H9 (cell line): ENCODE measurements at regions not wholly inside any gene's neighbourhood (a gene's known extent, or its start where the extent isn't known, plus 50 kb on each side); places are given as distances from the start of the nearest gene placed in this dataset.
A peak's percentile ranks its signal among the peaks of the same experiment; 100 is the strongest.

Experiments
- DNase-seq: peaks from one replicate; pipeline ENCODE4 v3.0.0-alpha.2; 2017
- H2AFZ ChIP-seq: one replicate; pipeline ENCODE4 v1.6.1; 2013; ENCODE audit warnings: mild to moderate bottlenecking, low read length, control low read depth, moderate library complexity
- H2AK5ac ChIP-seq: 2 replicates; pipeline ENCODE4 v1.6.1; 2013; ENCODE audit warnings: low read length, control low read depth, mixed read lengths; ENCODE audit not compliant: insufficient read length
- H2BK120ac ChIP-seq: one replicate; pipeline ENCODE4 v1.6.1; 2013; ENCODE audit warnings: low read depth, mild to moderate bottlenecking, low read length, control low read depth, inconsistent platforms; ENCODE audit not compliant: poor library complexity, severe bottlenecking
- H2BK12ac ChIP-seq: 2 replicates; pipeline ENCODE4 v1.6.1; 2013; ENCODE audit warnings: low read length, control low read depth, mixed read lengths, low read depth; ENCODE audit not compliant: insufficient read length
- H2BK15ac ChIP-seq: 2 replicates; pipeline ENCODE4 v1.6.1; 2013; ENCODE audit warnings: low read depth, low read length, control low read depth
- H2BK20ac ChIP-seq: one replicate; pipeline ENCODE4 v1.6.1; 2013; ENCODE audit warnings: low read depth, mild to moderate bottlenecking, low read length, control low read depth, inconsistent platforms; ENCODE audit not compliant: poor library complexity, severe bottlenecking
- H2BK5ac ChIP-seq: 2 replicates; pipeline ENCODE4 v1.6.1; 2013; ENCODE audit warnings: low read length, control low read depth, mixed read lengths; ENCODE audit not compliant: insufficient read length
- H3K14ac ChIP-seq: 2 replicates; pipeline ENCODE4 v1.6.1; 2013; ENCODE audit warnings: low read length, control low read depth; ENCODE audit not compliant: insufficient read depth
- H3K18ac ChIP-seq: 2 replicates; pipeline ENCODE4 v1.6.1; 2013; ENCODE audit warnings: low read depth, mild to moderate bottlenecking, mixed read lengths, low read length, control low read depth; ENCODE audit not compliant: insufficient read length
- H3K23ac ChIP-seq: 2 replicates; pipeline ENCODE4 v1.6.1; 2013; ENCODE audit warnings: low read length, control low read depth, mixed read lengths, low read depth; ENCODE audit not compliant: insufficient read length
- H3K23me2 ChIP-seq: 2 replicates; pipeline ENCODE4 v1.6.1; 2013; ENCODE audit warnings: low read depth, mild to moderate bottlenecking, mixed read lengths, low read length, control low read depth; ENCODE audit not compliant: insufficient read length, poor library complexity, severe bottlenecking
- H3K27ac ChIP-seq: 2 replicates; pipeline ENCODE4 v1.5.1; 2013; ENCODE audit warnings: low read length, control low read depth, mixed read lengths, low read depth; ENCODE audit not compliant: insufficient read length
- H3K27me3 ChIP-seq: 2 replicates; pipeline ENCODE4 v1.6.1; 2013; ENCODE audit warnings: low read length, control low read depth, inconsistent platforms; ENCODE audit not compliant: insufficient read depth
- H3K4ac ChIP-seq: 2 replicates; pipeline ENCODE4 v1.6.1; 2013; ENCODE audit warnings: low read depth, mild to moderate bottlenecking, control low read depth, inconsistent platforms, low read length, moderate library complexity
- H3K4me1 ChIP-seq: 2 replicates; pipeline ENCODE4 v1.6.1; 2013; ENCODE audit warnings: low read length, control low read depth, inconsistent platforms; ENCODE audit not compliant: insufficient read depth
- H3K4me2 ChIP-seq: 2 replicates; pipeline ENCODE4 v1.6.1; 2013; ENCODE audit warnings: low read length, control low read depth, mixed read lengths; ENCODE audit not compliant: insufficient read length, insufficient read depth
- H3K56ac ChIP-seq: 2 replicates; pipeline ENCODE4 v1.6.1; 2013; ENCODE audit warnings: low read depth, mild to moderate bottlenecking, mixed read lengths, low read length, control low read depth; ENCODE audit not compliant: insufficient read length
- H3K79me1 ChIP-seq: 2 replicates; pipeline ENCODE4 v1.6.1; 2013; ENCODE audit warnings: low read depth, mild to moderate bottlenecking, moderate library complexity, low read length, control low read depth, inconsistent platforms; ENCODE audit not compliant: insufficient read depth, poor library complexity, severe bottlenecking
- H3K79me2 ChIP-seq: 2 replicates; pipeline ENCODE4 v1.6.1; 2013; ENCODE audit warnings: low read length, control low read depth, inconsistent platforms; ENCODE audit not compliant: insufficient read depth
- H3K9ac ChIP-seq: 2 replicates; pipeline ENCODE4 v1.6.1; 2013; ENCODE audit warnings: low read length, control low read depth, mixed read lengths; ENCODE audit not compliant: insufficient read length; ENCODE audit errors: extremely low read depth
- H3K9me3 ChIP-seq: one replicate; pipeline ENCODE4 v1.6.1; 2013; ENCODE audit warnings: low read depth, low read length, inconsistent platforms; ENCODE audit not compliant: control insufficient read depth
- H3T11ph ChIP-seq: one replicate; pipeline ENCODE4 v1.6.1; 2013; ENCODE audit warnings: mild to moderate bottlenecking, low read length, control low read depth, inconsistent platforms
- H4K20me1 ChIP-seq: one replicate; pipeline ENCODE4 v1.6.1; 2013; ENCODE audit not compliant: control insufficient read depth, insufficient read length, insufficient read depth
- H4K5ac ChIP-seq: 2 replicates; pipeline ENCODE4 v1.6.1; 2013; ENCODE audit warnings: low read depth, mild to moderate bottlenecking, mixed read lengths, low read length, control low read depth; ENCODE audit not compliant: insufficient read length
- H4K8ac ChIP-seq: replicated peaks from 2 replicates; pipeline ENCODE4 v1.6.1; 2013; ENCODE audit warnings: low read length, control low read depth, mixed read lengths, low read depth; ENCODE audit not compliant: insufficient read length
- H4K91ac ChIP-seq: 2 replicates; pipeline ENCODE4 v1.6.1; 2013; ENCODE audit warnings: low read depth, mild to moderate bottlenecking, moderate library complexity, mixed read lengths, low read length, control low read depth; ENCODE audit not compliant: insufficient read length
- H3K27ac Mint-ChIP-seq, 3 experiments: 2 replicates in 2 of 3; 3 replicates in 1 of 3; pipeline ENCODE4 v1.8.0; 2020 to 2021; ENCODE audit warnings: mixed read lengths in 3 of 3, mild to moderate bottlenecking in 1 of 3, moderate library complexity in 1 of 3
- H3K27me3 Mint-ChIP-seq: 2 replicates; pipeline ENCODE4 v1.8.0; 2021; ENCODE audit warnings: low read depth, mild to moderate bottlenecking, moderate library complexity, mixed read lengths
- H3K36me3 Mint-ChIP-seq, 3 experiments: 2 replicates in 2 of 3; 3 replicates in 1 of 3; pipeline ENCODE4 v1.8.0; 2020 to 2021; ENCODE audit warnings: low read depth in 3 of 3, mixed read lengths in 3 of 3; ENCODE audit not compliant: insufficient read depth in 1 of 3
- H3K4me1 Mint-ChIP-seq, 2 experiments: 2 replicates each; pipeline ENCODE4 v1.8.0; 2020; ENCODE audit warnings: mixed read lengths in 2 of 2
- H3K4me3 Mint-ChIP-seq, 2 experiments: 2 replicates in 1 of 2; 3 replicates in 1 of 2; pipeline ENCODE4 v1.8.0; 2020 to 2021; ENCODE audit warnings: mild to moderate bottlenecking in 2 of 2, mixed read lengths in 2 of 2, moderate library complexity in 1 of 2
- H3K9me3 Mint-ChIP-seq, 2 experiments: 2 replicates in 1 of 2; 3 replicates in 1 of 2; pipeline ENCODE4 v1.8.0; 2020; ENCODE audit warnings: mild to moderate bottlenecking in 2 of 2, mixed read lengths in 2 of 2, moderate library complexity in 1 of 2
- WGBS: extraction: QIAGEN DNeasy Blood & Tissue Kit; methylation state at CpG from one replicate; pipeline ENCODE4 v1.1.7; 2013; ENCODE audit warnings: missing lambda C conversion rate, low lambda C conversion rate, mixed read lengths; ENCODE audit not compliant: insufficient read length; ENCODE audit errors: extremely low coverage; 5-methylcytosine and 5-hydroxymethylcytosine counted together
- TF ChIP-seq, protein P1 (sequence below): fragments of 200-600 bp; sonication (generic); conservative IDR thresholded peaks from 3 replicates; pipeline ENCODE4 v1.8.0; 2021; ENCODE audit warnings: antibody characterized with exemption, mild to moderate bottlenecking

DNA sequence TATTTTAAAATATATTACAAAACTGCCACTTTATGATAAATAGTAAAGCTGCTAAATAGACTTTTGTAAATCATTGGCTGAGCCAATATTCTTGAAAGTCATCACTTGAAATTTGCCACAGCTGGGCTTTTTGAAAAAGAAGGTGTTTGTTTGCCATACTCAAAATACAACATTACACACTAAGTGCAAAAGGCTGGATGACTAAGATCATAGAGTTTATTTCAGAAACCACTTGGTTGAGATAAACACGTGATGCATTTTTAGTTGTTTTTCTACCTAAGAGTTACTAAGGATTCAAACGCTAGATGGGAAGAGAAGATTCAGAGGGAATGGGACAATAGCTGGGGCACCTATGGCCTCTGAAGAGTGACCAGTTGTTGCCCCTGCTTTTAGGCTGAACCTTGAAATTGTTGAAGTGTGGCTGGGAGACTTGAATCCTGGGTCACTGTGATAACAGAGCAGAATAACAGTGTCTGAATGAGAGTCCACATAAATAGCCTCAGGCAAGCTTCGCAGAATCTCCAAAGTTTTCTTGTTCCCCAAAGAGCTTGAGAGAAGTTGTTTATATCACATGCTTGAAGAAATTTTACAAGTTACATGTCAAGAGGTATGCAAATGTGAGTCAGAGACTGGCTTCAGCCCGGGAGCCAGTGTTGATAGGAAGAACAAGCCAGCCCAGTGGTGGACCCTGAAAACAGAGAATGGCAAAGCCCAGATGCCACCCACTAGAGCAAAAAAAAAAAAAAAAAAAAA, 409.8 kb downstream of the GPD2 start:
- Histone ChIP-seq H3K9me3 (no peaks in the 10 kb centered on the region), H4K8ac (no peak overlapping the region), H3K56ac (no peak overlapping the region), H4K91ac (no peak overlapping the region), H3K18ac (no peak overlapping the region), H3K23me2 (no peaks in the 10 kb centered on the region), H3K23ac (no peak overlapping the region), H3K27me3 (no peaks in the 10 kb centered on the region), H4K5ac (no peak overlapping the region), H2AK5ac (no peak overlapping the region), H4K20me1 (no peaks in the 10 kb centered on the region), H2BK12ac (no peak overlapping the region), H3K4ac (no peak overlapping the region), H2BK120ac (no peak overlapping the region), H3K79me2 (no peaks in the 10 kb centered on the region), H2BK20ac (no peak overlapping the region), H3T11ph (no peak overlapping the region), H3K4me1 (peaks cover 2% of the 10 kb centered on the region; the same call in 1 of the 2 replicates), H3K79me1 (no peaks in the 10 kb centered on the region), H3K9ac (no peak overlapping the region), H2BK5ac (no peak overlapping the region), H3K27ac (no peak overlapping the region), H2BK15ac (no peak overlapping the region), H3K4me2 (no peak overlapping the region), H3K14ac (no peak overlapping the region; the same call in 1 of the 2 replicates), H2AFZ (peak overlapping the region; percentile 85)
- Mint-ChIP-seq H3K36me3 (no peaks in the 10 kb centered on the region), H3K9me3 (no peaks in the 10 kb centered on the region), H3K27me3 (no peaks in the 10 kb centered on the region), H3K27ac (peak overlapping the region in 1 of 3 experiments; percentile 63; a peak in 3 of 7 replicates), H3K4me3 (no peak overlapping the region), H3K4me1 (peaks cover 7% of the 10 kb centered on the region in 2 experiments)
- no peak for DNase-seq
- whole genome bisulfite sequencing: no CpG with 5 or more reads among the region's 4 CpGs
- TF ChIP-seq, protein P1, sequence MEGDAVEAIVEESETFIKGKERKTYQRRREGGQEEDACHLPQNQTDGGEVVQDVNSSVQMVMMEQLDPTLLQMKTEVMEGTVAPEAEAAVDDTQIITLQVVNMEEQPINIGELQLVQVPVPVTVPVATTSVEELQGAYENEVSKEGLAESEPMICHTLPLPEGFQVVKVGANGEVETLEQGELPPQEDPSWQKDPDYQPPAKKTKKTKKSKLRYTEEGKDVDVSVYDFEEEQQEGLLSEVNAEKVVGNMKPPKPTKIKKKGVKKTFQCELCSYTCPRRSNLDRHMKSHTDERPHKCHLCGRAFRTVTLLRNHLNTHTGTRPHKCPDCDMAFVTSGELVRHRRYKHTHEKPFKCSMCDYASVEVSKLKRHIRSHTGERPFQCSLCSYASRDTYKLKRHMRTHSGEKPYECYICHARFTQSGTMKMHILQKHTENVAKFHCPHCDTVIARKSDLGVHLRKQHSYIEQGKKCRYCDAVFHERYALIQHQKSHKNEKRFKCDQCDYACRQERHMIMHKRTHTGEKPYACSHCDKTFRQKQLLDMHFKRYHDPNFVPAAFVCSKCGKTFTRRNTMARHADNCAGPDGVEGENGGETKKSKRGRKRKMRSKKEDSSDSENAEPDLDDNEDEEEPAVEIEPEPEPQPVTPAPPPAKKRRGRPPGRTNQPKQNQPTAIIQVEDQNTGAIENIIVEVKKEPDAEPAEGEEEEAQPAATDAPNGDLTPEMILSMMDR: no peak
